ENCODE measurements at regions not wholly inside any gene's neighbourhood (a gene's known extent, or its start where the extent isn't known, plus 50 kb on each side); places are given as distances from the start of the nearest gene placed in this dataset.
"Not testable (repeated sequence)": the region's sequence is repeated elsewhere in the genome, so short reads cannot be mapped to it uniquely, and the experiment has no call there.

DNA sequence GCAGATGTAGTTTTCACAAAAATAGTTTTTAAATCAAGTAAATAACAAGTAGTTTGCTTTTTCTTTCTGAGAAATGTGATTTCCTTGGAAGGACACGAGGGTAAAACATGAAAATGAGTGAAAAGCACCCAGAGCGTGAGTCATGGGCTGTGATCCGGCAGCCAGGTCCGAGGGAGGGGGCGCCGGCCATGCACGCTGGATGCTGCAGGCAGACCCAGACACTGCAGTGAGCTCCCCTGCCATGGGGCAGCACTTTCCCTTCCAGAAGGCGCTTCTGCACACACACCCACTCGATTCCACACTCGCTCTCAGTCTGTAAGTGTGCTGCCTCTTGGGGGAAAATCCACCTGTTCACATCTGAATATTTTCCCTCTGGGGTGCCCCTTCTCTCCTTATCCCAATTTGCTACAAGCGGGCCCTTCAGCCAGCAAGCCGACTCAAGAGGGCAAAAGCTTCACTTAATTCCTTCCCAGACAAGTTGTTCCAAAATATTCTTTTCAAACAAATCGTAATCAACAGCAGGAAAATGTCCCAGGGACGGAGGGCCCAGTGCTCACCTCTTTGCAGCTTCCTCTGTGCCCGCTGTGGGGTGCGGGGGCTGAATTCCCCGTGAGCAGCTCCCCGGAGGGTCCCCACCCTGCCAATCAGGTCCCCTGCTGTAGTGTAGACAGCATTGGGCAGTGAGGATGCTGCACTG is 87.0 kb upstream of the ID2 start:
- DNase-seq, result no peak

DNA sequence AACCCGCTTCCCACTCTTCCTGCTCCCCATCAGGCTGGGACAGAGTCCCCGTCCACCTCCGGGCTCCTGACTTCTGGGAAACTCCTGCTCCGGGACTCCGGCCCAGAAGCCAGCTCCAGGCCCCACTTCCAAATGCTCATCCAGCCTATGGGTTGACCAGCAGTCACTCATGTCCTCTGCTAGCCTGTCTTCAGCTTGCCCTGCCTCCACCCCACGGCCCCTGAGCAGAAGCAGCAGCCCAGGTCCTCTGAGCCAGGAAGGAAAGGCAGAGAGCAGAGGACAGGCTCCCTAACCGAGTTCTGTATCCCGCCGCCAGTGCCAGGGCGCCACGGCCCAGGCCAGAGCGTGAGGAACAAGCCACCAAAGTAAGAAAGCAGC is 86.4 kb upstream of the ID2 start:
- no peak for DNase-seq

DNA sequence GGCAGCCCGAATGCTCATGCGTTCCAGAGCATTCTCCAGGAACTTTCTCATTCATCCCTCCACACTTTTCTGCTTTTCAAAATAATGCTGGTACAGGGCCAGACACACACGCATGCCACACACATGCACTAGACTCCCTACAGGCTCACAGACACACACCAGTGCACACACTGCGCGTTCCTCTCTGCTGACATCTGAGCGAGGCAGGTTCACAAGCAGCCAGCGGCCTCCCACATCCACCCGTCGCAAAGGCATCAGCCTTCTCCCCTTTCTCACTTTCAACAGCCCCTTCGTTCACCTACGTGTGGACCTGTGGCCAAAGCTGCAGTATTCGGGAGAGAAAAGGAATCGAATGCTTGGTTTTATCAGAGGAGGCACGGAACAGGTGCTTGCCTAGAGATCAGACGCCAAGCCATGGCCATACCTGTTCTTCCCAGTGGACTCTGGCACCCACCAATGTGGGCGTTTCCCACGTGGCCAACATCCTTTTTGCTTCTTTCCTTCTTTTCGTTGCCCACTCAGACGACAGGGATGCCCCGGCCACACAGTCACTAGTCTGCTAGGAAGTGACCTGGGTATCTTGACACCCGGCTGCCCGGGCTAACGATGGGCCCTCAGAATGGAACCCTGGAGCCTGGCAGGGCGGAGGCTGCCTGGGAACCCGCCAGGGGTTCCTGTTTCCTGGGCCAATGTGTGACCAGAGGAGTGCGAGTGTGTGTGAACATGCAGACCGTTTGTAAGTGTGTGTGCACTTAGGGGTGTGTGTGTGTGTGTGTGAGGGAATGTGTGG is 85.8 kb upstream of the ID2 start:
- no peak for DNase-seq

DNA sequence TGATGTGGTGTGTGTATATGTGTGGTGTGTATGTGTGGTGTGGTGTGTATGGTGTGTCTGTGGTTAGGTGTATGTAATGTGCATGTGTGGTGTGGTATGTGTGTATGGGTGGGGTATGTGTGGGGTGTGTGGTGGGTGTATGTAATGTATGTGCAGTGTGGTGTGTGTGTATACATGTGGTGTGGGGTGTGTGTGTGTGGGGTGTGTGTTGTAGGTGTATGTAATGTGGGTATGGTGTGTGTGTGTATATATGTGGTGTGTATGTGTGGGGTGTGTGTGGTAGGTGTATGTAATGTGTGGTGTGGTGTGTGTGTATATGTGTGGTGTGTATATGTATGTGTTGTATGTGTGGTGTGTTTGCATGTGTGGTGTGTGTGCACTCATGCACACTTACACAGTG is 84.8 kb upstream of the ID2 start:
- DNase-seq, result no peak

DNA sequence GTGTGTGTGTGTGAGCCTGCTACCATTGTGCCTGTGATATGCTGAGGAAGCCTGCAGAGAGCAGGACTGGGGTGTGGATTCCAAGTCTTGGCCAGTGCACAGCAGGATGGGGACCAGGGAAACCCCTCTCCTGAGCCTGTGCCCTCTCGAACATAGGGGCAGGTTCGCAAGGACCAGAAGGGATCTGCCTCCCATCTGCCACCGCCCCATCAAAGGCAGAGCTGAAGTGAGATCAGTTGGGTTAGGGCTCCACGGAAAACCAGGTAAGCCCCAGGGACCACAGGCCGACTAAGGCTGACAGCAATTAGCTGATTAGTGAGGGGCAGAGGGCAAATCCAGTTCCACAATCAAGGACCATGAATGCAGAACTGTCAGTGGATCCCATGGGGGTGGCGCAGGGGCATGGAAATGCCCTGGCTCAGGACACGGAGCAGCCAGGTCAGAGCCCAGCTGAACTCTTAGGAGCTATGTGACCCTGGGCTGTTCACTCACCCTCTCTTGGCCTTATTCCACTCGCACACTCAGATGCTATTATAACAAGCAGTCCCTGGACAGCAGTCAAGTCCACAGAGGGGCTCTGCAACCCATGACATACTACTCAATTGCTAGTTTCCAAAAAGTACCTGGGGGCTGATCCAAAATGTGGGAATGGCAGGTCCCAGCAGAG is 84.2 kb upstream of the ID2 start:
- no peak for DNase-seq

DNA sequence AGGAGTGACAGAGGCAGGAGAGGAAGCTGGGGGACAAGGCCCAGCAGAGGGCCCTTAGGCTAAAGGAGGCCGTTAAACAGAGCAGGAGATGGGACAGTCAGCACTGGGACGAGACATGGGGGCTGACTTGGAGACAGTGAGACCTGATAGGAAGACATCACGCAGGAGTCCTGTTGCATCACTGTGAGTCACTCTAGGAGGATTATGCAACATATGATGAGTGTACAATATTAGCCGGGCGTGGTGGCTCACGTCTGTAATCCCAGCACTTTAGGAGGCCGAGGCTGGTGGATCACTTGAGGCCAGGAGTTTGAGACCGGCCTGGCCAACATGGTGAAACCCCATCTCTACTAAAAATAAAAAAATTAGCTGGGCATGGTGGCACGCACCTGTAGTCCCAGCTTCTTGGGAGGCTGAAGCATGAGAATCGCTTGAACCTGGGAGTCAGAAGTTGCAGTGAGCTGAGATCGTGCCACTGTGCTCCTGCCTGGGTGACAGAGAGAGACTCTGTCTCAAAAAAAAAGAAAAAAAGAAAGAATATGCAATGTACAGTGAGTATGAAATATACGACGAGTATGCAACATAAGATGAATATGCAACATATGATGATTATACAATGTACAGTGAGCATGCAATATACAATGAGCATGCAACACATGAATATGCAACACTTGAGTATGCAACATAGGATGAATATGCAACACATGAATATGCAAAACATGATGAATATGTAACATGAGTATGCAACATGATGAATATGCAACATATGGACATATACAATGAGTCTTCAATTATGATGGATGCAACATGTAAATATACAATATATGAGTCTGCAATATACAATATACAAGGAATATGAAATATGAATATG is 83.3 kb upstream of the ID2 start:
- DNase-seq, result peak in 1 of 3 donors; percentile 89

DNA sequence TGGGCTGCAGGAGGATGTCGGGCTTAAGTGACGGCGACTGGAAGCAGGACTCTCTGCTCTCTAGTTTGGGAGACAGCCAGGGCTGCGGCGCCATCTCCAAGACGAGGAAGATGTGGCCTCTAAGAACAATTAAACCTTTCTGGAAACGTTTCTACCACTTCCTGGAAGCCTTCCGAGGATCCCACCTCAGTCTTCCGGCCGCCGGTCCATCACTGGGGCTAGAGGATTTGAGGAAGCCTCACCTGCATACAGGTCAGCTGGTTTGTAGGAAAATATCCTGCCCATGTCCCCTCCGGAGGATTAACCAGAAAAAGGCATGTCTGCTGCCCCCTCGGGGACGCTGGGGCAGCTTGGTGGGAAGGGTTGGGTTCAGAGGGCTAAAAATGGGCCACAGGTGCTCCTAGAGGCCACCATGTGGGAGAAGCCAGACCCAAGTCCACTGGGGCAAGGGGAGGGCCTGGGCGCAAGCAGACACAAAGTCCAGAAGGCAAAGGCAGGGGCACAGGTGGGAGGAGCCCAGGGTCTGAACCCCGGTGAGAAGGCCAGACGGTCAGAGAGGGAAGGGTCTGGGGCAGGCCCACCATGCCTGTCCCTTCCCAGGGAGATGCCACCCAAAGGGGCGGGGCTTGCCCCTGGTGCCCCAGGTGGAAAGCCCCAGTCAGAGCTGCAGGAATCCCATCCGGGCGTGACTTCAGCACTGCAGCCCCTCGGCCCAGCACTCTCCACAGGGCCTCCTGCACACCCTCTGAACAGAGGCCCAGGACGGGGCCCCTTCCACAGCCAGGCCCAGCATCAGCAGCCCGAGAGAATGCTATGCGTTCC is 82.2 kb upstream of the ID2 start:
- DNase-seq, result no peak

DNA sequence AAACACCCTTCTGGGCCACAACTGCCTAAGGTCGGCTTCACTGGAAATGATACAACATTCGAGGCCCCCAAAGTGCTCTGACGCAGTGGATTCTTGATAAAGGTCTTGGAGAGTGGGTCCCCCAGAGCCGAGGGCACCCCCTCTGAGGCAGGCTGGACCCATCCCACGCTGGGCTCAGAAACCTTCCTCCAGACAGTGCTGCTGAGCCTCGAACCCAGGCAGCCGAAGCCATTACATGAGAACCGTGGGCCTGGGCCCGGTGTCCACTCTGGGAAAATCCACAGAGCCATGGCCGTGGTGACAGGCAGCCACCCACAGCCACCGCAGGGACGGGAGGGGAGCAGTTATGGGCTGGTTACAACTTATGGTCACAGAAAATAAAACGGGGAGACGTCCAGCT is 81.4 kb upstream of the ID2 start:
- no peak for DNase-seq

DNA sequence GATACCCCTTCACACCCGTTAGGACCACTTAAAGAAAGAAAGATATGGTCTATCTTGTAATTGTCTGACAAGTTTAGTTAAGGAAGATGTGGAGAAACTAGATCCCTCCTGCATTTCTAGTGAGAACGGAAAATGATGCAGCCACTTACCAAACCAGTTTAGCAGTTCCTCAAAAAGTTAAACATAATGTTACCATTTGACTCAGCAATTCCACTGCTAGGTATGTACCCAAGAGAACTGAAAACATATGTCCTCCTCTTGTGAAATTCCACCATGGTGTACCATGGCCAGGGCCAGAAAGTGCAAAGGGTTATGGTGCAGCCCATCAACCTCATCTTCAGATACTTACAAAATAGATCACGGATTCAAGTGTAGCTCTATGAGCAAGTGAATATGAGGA is 79.0 kb upstream of the ID2 start:
- no peak for DNase-seq

DNA sequence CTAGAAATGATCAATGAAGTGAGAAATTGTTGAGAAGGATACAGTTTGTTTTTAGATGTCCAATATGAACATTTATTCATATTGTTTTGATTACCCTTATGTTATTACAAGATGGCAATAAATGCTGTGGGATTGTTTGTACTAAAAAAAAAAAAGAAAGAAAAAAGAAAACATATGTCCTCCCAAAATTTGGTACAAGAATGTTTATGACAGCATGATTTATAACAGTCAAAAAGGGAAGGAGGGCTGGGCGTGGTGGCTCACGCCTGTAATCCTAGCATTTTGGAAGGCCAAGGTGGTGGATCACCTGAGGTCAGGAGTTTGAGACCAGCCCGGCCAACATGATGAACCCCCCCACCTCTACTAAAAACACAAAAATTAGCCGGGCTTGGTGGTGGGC is 78.5 kb upstream of the ID2 start:
- not testable (repeated sequence) for DNase-seq

DNA sequence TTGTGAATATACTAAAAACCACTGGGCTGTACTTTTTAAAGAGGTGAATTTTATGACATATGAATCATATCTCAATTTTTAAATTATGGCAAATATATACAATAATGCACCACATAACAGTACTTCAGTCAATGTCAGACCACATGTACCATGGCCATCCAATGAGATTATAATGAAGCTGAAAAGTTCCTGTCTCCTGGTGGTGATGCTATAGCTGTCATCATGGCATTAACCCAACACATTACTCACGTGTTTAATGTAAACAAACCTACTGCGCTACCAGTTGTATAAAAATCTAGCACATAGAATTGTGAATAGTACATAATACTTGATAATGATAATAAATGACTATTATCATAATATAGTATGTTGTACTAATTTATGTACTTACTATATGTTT is 77.6 kb upstream of the ID2 start:
- DNase-seq, result no peak

DNA sequence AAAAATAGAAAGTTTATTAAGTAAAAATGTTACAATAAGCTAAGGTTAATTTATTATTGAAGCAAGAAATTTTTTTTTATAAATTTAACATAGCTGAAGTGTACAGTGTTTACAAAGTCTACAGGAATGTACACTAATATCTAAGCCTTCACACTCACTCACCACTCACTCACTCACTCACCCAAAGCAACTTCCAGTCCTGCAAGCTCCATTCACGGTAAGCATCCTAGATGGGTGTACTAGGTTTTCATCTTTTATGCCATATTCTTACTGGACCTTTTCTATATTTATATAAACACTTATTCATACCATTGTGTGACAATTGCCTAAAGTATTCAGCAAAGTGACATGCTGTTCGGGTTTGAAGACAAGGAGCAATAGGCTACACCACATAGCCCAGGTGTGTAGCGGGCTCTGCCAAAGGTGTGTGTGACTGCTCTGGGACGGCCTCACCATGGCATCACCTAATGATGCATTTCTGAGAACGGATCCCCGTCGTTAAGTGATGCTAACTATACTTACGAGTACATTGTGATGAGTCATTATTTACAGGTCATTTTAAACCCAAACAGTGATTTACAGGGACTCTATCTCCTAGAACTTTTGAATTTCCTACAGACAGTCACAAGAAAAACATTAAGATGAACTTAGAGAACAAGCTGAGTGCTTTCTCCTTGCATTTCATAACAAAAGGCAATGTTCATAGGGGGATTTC is 76.3 kb upstream of the ID2 start:
- no peak for DNase-seq

DNA sequence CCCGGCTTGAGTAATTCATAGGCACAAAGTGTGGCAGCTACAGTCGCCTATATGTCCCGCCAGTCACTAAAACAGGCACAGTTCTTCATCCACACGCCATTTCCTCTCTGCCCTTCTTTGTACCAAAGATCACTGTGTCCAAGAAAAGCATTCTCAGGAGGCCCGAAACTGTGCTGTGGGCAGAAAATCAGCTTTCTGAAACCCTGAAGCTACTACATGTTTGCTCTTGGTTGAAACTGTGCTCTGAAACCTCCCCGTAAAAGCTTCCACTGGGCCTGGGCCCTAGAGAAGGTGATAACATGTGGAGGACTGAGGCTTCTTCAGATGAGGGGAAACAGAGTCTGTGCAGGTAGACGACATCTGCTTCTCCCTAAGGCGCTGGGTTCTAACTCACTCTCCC is 75.6 kb upstream of the ID2 start:
- no peak for DNase-seq

DNA sequence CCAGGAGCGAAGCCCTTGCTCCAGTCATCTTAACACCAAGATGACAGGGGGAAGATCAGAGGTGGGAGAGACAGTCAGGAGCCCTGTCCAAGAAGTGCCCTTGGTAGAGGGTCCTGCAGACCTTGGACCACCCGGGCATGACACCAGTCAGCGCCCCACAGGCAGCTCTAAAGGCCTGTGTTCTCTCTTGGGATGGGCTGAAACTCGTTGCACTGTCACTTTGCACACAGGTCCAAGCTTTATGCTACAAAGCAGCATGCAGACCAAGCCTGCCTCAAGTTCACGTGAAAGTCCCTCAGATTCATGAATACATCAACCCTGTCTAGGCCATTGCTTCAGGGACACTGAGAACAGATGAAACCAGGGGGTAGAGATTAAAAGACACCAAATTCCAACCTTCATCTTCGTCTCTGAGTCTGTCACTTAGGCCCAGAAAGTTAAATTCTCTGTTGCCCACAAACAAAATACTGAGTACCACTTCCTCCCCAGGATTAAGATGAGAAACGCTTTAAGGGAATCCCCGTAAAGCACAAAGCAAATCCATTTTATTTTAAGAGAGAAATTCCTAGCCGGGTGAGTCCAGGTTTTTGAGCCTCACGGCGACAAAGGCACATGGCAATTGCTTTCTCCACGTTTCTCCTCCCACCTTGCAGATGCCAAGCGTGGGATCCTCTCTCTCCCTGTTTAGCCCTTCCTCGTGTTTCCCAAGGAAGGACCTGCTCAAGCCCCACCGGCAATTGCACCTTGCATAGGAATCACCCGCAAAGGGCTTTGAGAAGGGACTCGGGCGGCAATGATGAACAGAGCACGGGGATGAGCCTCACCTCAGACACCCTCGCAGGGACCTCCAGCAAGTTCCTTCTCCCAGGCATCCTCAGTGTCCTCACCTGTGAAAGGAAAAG is 75.0 kb upstream of the ID2 start:
- no peak for DNase-seq

DNA sequence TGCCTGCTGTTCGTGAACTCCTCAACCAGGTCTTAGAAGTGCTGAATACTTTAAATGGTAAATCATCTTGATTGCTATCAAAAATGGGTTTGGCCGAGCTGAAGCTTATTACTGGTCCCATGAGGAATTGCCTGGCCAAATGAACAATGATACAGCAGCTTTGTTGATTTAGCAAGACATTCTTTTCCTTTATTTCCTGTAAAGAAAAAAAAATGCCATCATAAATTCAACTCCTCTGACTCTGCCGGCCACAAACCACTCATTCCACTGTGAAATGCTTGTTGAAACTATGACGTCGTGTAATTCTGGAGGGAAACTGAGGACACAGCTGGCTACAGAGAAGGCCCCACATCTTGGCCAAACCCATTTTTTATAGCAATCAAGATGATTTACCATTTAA is 74.2 kb upstream of the ID2 start:
- peak in 1 of 3 donors; percentile 69 for DNase-seq

DNA sequence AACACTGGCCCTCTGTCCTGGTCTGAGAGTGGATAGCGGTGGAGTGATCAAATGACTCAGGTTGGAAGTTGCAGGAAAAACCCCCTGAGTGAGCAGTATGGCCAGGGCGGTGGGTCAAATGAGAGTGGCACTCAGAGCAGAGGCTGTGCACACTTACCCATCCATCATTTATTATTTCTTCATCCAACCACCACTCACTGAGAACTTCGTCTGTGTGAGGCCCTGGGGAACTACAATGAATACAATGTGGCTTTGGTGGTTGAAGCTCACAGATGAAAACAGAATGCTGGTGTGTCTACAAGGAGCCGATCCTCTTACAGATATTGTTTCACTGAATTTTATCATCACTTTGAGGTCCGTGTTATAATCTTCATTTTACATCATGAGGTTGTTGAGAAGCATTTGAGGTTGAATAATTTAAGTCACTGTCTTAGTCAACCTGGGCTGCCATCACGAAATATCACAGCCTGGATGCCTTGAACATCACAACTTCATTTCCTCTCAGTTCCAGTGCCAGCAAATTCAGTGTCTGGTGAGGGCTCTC is 73.4 kb upstream of the ID2 start:
- peak in 1 of 3 donors; percentile 48 for DNase-seq

DNA sequence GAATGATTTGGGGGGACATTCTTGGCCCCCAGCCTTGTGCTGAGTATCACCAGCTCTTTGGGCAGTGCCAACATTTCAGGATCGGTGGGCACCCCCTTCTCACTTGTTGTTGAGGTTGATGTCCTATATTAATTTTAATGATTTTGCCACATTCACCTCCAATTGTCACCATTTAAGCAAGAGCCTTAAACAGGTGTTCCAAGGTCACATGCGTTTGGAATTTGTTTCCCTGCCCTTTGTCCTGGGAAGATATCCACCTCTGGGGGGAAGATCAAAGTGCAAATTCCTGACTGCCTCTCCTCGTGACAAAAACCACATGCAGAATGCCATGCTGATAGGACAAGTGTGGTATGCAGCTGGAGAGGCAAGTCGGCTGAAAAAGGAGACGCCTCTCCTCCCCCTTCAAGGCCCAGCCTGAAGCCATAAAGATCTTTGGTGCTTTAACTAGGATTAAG is 72.5 kb upstream of the ID2 start:
- no peak for DNase-seq

DNA sequence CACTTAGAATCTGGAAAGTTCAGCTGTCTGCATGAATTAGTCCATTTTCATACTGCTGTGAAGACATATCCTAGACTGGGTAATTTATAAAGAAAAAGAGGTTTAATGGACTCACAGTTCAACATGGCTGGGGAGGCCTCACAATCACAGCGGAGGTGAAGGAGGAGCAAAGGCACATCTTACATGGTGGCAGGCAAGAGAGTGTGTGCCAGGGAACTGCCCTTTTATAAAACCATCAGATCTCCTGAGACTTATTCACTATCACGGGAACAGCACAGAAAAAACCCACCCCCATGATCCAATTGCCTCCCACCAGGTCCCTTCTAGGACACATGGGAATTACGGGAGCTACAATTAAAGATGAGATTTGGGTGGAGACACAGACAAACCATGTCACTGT is 71.1 kb upstream of the ID2 start:
- DNase-seq, result not testable (repeated sequence)

DNA sequence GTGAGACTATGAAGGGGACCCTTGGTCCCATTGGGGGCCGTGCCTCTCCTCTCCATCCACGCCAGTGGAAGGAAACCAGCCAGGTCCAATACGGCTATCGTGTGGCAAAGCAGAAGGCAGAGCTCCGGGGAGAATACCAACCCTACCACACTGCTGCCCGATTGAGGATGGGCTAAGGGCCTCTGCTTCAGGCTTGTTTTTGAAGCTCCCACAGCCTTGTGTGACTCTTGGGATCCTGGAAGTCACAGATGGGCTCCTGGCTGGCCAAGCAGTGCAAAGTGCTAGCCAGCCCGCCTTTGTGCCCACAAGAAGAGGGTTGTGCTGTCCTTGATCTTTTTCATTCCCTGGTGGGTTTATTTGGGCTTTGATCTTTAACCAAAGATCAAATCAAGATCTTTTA is 70.6 kb upstream of the ID2 start:
- no peak for DNase-seq
